ENCODE measurements at regions not wholly inside any gene's neighbourhood (a gene's known extent, or its start where the extent isn't known, plus 50 kb on each side); places are given as distances from the start of the nearest gene placed in this dataset.
"Not testable (repeated sequence)": the region's sequence is repeated elsewhere in the genome, so short reads cannot be mapped to it uniquely, and the experiment has no call there.

DNA sequence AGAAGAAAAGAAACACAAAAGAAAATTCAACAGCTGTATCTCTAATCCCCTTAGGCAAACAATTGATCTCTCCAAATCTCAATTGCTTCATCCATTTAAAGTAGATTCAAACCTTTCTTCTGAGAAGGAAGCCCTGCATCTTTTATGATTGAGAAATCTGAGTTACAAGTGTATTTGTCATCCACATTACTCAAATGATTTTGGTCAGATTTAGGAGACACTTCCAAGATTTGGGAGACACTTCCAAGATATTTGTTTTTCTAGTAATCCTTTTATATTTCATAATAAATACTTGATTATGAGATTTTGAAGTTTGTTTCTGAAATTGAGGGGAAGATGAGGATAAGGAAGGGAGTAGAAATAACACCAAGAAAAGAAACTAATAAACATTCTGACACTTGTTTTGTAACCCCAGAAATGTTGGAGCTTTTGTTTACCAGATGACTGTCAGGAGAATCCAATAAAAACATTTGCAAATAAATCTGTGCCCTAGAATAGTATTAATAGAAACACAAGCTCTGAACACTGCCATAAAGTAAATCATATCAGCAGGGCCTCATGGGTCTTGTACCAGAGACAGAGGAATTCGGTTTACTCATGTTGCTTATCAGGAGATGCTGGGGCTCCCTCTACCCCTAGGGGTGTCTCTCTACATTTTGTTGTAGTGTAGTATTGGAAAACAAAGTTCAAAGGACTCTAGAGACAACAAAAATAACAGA is 314.3 kb upstream of the NT5E start:
- no peak for DNase-seq (ENCODE audit: extremely low read depth in 1 of 2, low read depth in 1 of 2)

- DNase-seq (ENCODE audit: extremely low read depth in 1 of 2, low read depth in 1 of 2) = no peak
These were observed 315.7 kb upstream of the NT5E start for GRCh38 chr6:85134172-85134571.

GRCh38 chr6:85132091-85132490 is 317.8 kb upstream of the NT5E start:
- DNase-seq (ENCODE audit: extremely low read depth in 1 of 2, low read depth in 1 of 2) = no peak

GRCh38 chr6:85130743-85131142 is 319.1 kb upstream of the NT5E start:
- no peak for DNase-seq (ENCODE audit: extremely low read depth in 1 of 2, low read depth in 1 of 2)

DNA sequence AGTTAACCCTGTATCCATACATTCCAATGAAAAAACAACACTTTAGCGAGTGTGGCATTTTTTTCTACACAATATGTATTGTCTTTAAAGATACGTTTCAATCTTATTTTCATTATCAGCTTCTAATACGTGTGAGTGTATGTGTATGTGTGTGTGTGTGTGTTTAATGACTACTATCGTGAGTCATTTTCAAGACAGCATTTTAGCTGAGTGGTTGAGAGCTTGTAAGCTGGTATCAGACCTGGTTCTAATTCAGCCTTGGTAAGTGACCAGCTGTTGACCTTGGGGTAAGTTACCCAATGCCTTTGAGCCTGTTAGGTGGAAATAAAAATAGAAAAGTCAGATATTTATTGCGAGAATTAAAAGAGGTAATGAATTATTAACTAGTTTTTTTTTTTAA is 320.0 kb upstream of the NT5E start:
- no peak for DNase-seq (ENCODE audit: extremely low read depth in 1 of 2, low read depth in 1 of 2)

- no peak for DNase-seq (ENCODE audit: extremely low read depth in 1 of 2, low read depth in 1 of 2)
These were observed 321.1 kb upstream of the NT5E start for GRCh38 chr6:85128781-85129180.

DNA sequence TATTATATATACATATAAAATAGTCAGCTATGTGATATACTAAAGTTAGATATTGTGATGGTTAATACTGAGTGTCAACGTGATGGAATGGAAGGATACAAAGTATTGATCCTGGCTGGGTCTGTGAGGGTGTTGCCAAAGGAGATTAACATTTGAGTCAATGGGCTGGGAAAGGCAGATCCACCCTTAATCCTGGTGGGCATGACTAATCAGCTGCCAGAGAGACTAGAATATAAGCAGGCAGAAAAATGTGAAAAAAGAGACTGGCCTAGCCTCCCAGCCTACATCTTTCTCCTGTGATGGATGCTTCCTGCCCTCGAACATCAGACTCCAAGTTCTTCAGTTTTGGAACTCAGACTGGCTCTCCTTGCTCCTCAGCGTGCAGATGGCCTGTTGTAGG is 321.6 kb upstream of the NT5E start:
- not testable (repeated sequence) for DNase-seq (ENCODE audit: extremely low read depth in 1 of 2, low read depth in 1 of 2)

DNA sequence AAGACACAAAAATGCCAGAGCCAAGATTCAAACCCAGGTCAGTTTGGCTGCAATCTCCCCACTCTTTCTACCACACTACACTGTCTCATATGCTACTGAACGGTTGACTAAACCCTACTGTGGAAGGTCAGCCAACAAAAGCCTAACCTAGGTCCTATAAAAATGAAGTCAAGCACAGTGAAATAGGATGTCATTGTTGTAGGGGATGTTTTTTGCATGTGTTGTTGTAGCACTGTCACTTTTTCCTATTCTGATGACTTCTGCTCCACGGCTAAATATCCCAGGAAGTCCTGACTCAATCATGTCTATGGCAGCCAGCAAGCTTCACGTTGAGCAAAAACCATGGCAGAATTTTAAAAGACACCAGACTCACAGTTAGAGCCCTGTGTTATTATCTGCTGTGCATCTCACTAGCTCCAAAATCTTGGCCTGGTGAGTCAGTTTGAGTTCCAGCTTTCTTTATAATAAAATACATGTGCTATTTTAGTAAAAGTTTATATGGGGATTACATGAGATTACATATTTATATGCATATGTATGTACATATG is 322.1 kb upstream of the NT5E start:
- DNase-seq (ENCODE audit: extremely low read depth in 1 of 2, low read depth in 1 of 2) = no peak

GRCh38 chr6:85127168-85127498 is 322.8 kb upstream of the NT5E start:
- no peak for DNase-seq (ENCODE audit: extremely low read depth in 1 of 2, low read depth in 1 of 2)

- DNase-seq (ENCODE audit: extremely low read depth in 1 of 2, low read depth in 1 of 2) = no peak
These were observed 323.3 kb upstream of the NT5E start for GRCh38 chr6:85126485-85127167.

GRCh38 chr6:85125526-85125925 is 324.4 kb upstream of the NT5E start:
- no peak for DNase-seq (ENCODE audit: extremely low read depth in 1 of 2, low read depth in 1 of 2)

- no peak for DNase-seq (ENCODE audit: extremely low read depth in 1 of 2, low read depth in 1 of 2)
These were observed 325.2 kb upstream of the NT5E start for GRCh38 chr6:85124472-85125354.

DNA sequence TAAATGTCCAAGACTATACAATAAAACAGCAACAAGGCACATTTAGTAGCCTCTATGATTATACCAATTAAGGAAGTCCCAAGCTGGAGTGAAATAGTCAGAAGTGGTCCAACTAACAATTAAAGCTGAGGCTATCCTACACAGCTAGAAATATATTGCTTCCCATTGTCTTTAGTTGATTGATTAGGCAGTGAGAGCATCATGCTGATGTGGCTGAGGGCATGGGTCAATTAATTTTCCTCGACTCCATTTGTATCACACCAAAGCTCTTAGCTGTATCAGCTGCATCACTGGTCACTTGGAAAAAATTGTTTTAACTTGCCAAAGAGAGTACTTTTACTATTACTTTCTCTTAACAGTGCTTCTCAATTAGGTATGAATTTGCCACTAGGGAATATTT is 328.7 kb upstream of the NT5E start:
- no peak for DNase-seq (ENCODE audit: extremely low read depth in 1 of 2, low read depth in 1 of 2)

GRCh38 chr6:85118652-85119235 is 331.1 kb upstream of the NT5E start:
- no peak for DNase-seq (ENCODE audit: extremely low read depth in 1 of 2, low read depth in 1 of 2)

DNA sequence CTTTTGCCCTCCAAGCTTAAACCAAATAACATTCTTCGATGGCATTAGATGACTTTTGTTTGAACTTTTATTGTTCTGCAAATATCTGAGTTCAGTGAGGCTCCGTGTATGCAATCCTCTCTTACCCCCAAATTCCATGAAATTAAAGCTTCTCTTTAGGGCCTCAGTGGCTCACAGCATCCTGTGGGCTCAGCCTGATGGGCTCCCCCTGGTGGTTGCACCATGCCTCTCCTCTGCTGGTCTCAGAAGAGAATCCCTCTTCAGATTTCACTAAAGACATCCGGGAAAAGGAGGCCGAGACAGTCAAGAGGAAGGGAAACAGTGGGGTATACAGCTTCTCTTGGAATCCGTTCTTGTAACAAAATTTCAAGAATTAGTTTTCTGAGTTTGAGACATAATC is 331.6 kb upstream of the NT5E start:
- no peak for DNase-seq (ENCODE audit: extremely low read depth in 1 of 2, low read depth in 1 of 2)

DNA sequence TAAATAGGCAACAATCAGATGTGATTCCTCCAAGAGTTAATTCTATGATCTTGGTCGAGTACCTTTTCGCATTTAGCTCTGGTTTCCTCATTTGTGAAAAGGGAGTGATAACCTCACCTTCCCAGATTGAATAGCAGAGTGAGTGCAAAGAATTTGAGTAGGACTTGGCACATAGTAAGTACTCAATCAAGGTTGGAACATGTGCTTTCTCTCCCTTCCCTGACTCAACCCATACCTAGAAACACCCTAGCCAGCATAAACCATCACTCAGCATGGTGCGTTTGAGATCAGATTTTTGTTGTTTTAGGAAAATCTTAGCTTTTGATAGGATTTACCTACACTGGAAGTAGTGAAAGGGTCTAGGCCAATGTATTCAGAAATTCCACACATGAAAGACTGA is 333.4 kb upstream of the NT5E start:
- no peak for DNase-seq (ENCODE audit: extremely low read depth in 1 of 2, low read depth in 1 of 2)

DNA sequence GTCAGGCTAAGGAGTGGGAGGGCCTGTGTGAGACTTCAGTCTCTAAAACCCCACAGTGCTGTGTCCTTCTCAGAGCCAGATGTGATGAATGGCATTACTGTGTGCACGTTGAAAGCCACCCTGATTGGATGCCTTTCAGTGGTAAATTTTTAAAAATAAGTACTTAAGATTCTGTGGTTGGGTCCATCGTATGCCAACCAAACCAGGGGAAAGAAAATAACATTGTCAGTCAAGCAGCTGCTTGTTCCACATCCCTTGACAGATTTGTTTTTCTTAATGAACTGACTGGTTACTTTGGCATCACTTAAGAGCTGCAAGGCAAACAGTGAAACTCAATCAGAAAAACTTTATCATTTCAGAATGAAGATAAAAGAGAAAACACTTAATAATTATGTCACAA is 334.0 kb upstream of the NT5E start:
- DNase-seq (ENCODE audit: extremely low read depth in 1 of 2, low read depth in 1 of 2) = no peak

- DNase-seq (ENCODE audit: extremely low read depth in 1 of 2, low read depth in 1 of 2) = no peak
These were observed 334.5 kb upstream of the NT5E start for GRCh38 chr6:85115376-85115775.

DNA sequence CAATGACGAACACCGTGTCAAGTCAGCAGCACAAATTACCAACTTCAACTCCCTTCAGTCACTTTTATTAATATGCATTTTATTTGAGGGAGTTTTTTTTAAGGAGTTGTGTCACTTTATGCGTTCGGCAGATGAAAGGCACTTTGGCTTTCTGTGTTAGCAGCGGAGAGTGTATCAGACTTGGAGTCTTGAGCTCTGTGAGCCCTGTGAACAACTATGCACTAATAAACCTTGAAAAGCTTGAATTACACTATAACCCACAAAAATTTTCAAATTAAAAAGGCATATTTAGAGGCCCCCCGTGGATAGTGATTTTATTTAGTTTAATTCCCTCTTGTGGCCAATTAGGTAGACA is 335.3 kb upstream of the NT5E start:
- DNase-seq (ENCODE audit: extremely low read depth in 1 of 2, low read depth in 1 of 2) = no peak

DNA sequence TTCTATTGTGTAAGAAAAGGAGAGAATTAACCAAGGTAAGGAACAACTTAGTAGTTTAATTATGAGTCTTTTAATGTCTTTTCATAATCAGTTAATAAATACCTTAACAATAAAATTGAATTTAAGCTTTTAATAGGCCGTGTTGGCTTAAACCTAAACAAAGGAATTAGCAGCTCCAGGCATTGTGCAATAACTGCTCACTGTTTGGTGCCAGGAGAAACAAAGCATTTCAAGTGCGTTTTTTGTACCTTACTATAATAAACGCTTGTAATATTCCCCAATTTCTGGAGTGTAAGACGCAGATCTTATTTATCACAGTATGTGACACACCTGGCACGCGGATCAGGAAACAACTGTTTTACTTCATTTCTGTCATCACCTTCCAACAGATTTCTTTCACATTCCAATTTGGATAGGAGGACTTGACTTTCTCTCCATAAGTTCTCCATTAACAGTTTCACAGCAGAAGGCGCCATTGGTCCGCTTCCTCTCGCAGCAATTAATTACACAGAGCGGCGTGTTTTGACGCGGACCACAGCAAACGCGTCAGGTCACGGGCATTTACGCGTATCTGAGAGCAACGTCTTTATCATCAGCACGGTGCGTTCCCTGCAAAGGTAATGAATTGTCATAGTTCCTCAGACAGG is 335.8 kb upstream of the NT5E start:
- DNase-seq (ENCODE audit: extremely low read depth in 1 of 2, low read depth in 1 of 2) = no peak

- DNase-seq (ENCODE audit: extremely low read depth in 1 of 2, low read depth in 1 of 2) = no peak
These were observed 337.3 kb upstream of the NT5E start for GRCh38 chr6:85112540-85112939.
